ENCODE measurements at regions not wholly inside any gene's neighbourhood (a gene's known extent, or its start where the extent isn't known, plus 50 kb on each side); places are given as distances from the start of the nearest gene placed in this dataset.
"Not testable (repeated sequence)": the region's sequence is repeated elsewhere in the genome, so short reads cannot be mapped to it uniquely, and the experiment has no call there.

GRCh38 chr2:88994856-88995255 is 303.4 kb downstream of the RPIA start:
- H3K27ac Mint-ChIP-seq; POLR2A ChIA-PET; H3K36me3 Mint-ChIP-seq (ENCODE audit: low read depth): not testable (repeated sequence)

GRCh38 chr2:88996588-88996987 is 305.1 kb downstream of the RPIA start:
- H3K4me3 Mint-ChIP-seq; DNase-seq; ATAC-seq; H3K9me3 Mint-ChIP-seq (ENCODE audit: insufficient read depth); POLR2A ChIA-PET; CTCF ChIA-PET; H3K27ac Mint-ChIP-seq; H3K4me1 Mint-ChIP-seq (ENCODE audit: low read depth); H3K36me3 Mint-ChIP-seq (ENCODE audit: low read depth); H3K27me3 Mint-ChIP-seq (ENCODE audit: low read depth): not testable (repeated sequence)

More at GRCh38 chr2:88994856-88995255, 303.4 kb downstream of the RPIA start:
- H3K4me1 Mint-ChIP-seq (ENCODE audit: low read depth); ATAC-seq; CTCF ChIA-PET; H3K4me3 Mint-ChIP-seq; H3K27me3 Mint-ChIP-seq (ENCODE audit: low read depth); DNase-seq; H3K9me3 Mint-ChIP-seq (ENCODE audit: insufficient read depth): not testable (repeated sequence)

DNA sequence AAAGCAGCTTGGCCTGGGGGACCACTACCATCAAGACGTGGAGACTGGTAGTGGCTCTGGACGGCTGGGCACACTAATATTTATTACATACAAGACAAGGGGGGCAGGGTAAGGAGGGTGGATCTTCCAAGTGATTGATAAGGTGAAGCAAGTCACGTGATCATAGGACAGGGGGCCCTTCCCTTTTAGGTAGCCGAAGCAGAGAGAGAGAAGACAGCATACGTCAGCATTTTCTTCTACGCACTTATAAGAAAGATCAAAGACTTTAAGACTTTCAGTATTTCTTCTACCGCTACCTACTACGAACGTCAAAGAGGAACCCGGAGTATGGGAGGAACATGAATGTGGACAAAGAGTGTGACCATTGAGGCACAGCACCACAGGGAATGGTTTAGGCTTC is 307.9 kb downstream of the RPIA start:
- H3K9me3 Mint-ChIP-seq (ENCODE audit: insufficient read depth): no peaks in the 10 kb centered on the region
- DNase-seq: no peak
- no peaks in the 10 kb centered on the region for H3K36me3 Mint-ChIP-seq (ENCODE audit: low read depth)
- peaks cover 3% of the 10 kb centered on the region for H3K27me3 Mint-ChIP-seq (ENCODE audit: low read depth)
- ChIA-PET CTCF (no interaction called here), POLR2A (no interaction called here)
- no peaks in the 10 kb centered on the region for H3K4me1 Mint-ChIP-seq (ENCODE audit: low read depth)
- H3K4me3 Mint-ChIP-seq: no peak overlapping the region
- ATAC-seq: no peak
- H3K27ac Mint-ChIP-seq: no peak overlapping the region

GRCh38 chr2:89000235-89000634 is 308.8 kb downstream of the RPIA start:
- Mint-ChIP-seq H3K4me3 (no peak overlapping the region), H3K27ac (no peak overlapping the region), H3K9me3 (ENCODE audit: insufficient read depth) (no peaks in the 10 kb centered on the region), H3K4me1 (ENCODE audit: low read depth) (no peaks in the 10 kb centered on the region), H3K27me3 (ENCODE audit: low read depth) (peaks cover 1% of the 10 kb centered on the region), H3K36me3 (ENCODE audit: low read depth) (no peaks in the 10 kb centered on the region)
- CTCF ChIA-PET: no interaction called here
- DNase-seq (no peak), ATAC-seq (no peak)
- POLR2A ChIA-PET: no interaction called here

DNA sequence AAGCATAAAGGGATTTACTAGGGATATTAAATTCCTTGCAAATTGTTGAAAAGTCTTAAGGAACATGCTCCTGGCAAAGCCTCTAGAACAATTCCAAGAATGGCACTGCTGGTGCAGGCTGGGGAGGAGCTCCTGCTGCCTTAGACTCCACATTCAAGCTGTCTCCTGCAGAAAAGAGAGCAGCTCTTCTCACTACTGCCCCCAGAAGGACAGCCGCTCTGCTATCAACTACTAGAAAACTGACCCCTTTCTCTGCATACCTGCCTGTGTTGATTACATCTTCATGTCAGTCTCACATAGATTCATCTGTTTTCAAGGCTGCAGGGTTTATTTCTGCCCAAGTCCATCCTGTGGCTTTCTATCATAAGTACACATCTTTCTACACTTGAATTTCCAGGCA is 312.8 kb downstream of the RPIA start:
- H3K27ac Mint-ChIP-seq; H3K9me3 Mint-ChIP-seq (ENCODE audit: insufficient read depth); H3K4me1 Mint-ChIP-seq (ENCODE audit: low read depth); CTCF ChIA-PET; H3K36me3 Mint-ChIP-seq (ENCODE audit: low read depth); POLR2A ChIA-PET; H3K4me3 Mint-ChIP-seq; ATAC-seq; DNase-seq; H3K27me3 Mint-ChIP-seq (ENCODE audit: low read depth): not testable (repeated sequence)

GRCh38 chr2:89020566-89020965 is 329.1 kb downstream of the RPIA start:
- H3K4me1 Mint-ChIP-seq (ENCODE audit: low read depth); H3K4me3 Mint-ChIP-seq; POLR2A ChIA-PET; DNase-seq; H3K9me3 Mint-ChIP-seq (ENCODE audit: insufficient read depth); H3K27me3 Mint-ChIP-seq (ENCODE audit: low read depth); ATAC-seq; H3K27ac Mint-ChIP-seq; H3K36me3 Mint-ChIP-seq (ENCODE audit: low read depth); CTCF ChIA-PET: not testable (repeated sequence)

- H3K27ac Mint-ChIP-seq; H3K4me3 Mint-ChIP-seq; H3K36me3 Mint-ChIP-seq (ENCODE audit: low read depth); POLR2A ChIA-PET; H3K9me3 Mint-ChIP-seq (ENCODE audit: insufficient read depth); ATAC-seq; DNase-seq; H3K27me3 Mint-ChIP-seq (ENCODE audit: low read depth); CTCF ChIA-PET; H3K4me1 Mint-ChIP-seq (ENCODE audit: low read depth): not testable (repeated sequence)
These were observed 334.8 kb downstream of the RPIA start for GRCh38 chr2:89026296-89026695.

DNA sequence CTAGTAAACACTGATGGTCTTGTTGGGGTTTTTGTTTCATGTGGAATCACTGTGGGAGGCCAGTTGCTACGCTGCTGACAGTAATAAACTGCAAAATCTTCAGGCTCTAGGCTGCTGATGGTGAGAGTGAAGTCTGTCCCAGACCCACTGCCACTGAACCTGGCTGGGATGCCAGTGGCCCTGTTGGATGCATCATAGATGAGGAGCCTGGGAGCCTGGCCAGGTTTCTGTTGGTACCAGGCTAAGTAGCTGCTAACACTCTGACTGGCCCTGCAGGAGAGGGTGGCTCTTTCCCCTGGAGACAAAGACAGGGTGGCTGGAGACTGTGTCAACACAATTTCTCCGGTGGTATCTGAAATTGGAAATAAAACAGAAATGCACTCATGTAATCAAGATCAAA is 335.6 kb downstream of the RPIA start:
- H3K9me3 Mint-ChIP-seq (ENCODE audit: insufficient read depth); H3K27me3 Mint-ChIP-seq (ENCODE audit: low read depth); POLR2A ChIA-PET; DNase-seq; H3K4me1 Mint-ChIP-seq (ENCODE audit: low read depth); H3K36me3 Mint-ChIP-seq (ENCODE audit: low read depth); CTCF ChIA-PET; H3K27ac Mint-ChIP-seq; H3K4me3 Mint-ChIP-seq; ATAC-seq: not testable (repeated sequence)

- H3K4me3 Mint-ChIP-seq; DNase-seq; H3K27ac Mint-ChIP-seq; CTCF ChIA-PET; H3K36me3 Mint-ChIP-seq (ENCODE audit: low read depth); H3K27me3 Mint-ChIP-seq (ENCODE audit: low read depth); H3K9me3 Mint-ChIP-seq (ENCODE audit: insufficient read depth); POLR2A ChIA-PET; ATAC-seq; H3K4me1 Mint-ChIP-seq (ENCODE audit: low read depth): not testable (repeated sequence)
These were observed 336.1 kb downstream of the RPIA start for GRCh38 chr2:89027536-89027935.

DNA sequence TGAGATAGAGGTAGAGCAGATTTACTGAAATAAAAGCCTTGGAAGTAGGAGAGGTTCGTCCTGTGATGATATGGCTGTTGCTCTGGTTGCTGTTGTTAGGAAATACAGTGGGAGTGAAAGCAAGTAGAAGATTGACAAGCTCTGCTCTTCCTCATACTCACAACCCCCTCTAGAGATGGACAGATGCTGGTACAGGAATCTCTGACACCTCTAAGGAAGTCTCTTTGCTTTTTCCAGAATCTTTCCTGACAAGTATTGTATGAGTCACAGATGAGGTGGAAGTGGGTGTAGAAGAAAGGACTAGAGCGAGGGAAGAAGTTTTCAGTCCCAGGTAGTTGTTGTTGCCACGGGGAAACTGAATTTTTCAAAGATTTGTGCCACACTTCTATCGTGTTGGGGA is 337.8 kb downstream of the RPIA start:
- H3K27me3 Mint-ChIP-seq (ENCODE audit: low read depth); H3K27ac Mint-ChIP-seq; DNase-seq; H3K36me3 Mint-ChIP-seq (ENCODE audit: low read depth); ATAC-seq; H3K9me3 Mint-ChIP-seq (ENCODE audit: insufficient read depth); POLR2A ChIA-PET; CTCF ChIA-PET; H3K4me1 Mint-ChIP-seq (ENCODE audit: low read depth); H3K4me3 Mint-ChIP-seq: not testable (repeated sequence)

DNA sequence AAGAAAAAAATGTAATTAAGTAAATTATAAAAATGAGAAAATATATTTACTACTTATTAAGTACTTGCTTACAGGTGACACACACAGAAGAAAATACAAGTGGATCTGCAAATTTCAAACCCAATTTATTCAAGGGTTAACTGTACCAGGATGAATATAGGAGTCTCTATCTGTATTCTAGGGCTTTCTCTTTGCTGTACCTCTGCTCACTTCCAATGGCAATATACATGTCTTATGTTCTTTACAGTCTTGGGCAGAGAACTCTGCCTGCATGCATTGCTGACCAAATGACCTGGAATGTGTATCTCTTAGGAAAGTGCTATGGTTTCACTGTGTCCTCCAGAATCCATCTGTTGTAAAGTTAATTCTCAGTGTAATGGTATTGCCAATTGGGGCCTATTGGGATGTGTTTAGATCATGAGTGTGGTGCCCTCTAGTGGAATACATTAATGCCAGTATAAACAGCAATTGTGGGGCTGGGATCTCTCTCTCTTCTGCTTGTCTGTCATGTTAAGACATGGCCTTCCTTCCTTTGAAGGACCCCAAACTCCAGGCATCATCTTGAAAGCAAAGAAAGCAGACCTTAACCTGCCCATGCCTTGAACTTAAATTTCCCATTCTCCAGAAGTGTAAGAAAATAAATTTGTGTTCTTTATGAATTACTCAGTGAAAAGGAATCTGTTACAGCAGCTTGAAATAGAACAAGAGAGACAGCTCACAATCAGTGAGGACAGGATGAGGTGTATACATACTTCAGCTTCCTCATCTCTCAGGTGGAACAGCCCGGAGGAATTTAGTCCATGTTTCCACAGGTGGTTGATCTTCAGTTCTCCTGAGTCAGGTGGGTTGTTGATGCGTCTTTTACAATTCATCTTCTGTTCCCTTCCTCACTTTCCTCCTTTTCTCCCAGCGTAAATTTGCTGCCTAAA is 356.9 kb downstream of the RPIA start:
- DNase-seq: peak; percentile 26
- ATAC-seq: peak; percentile 64
- POLR2A ChIA-PET; H3K9me3 Mint-ChIP-seq (ENCODE audit: insufficient read depth); H3K27ac Mint-ChIP-seq; H3K4me3 Mint-ChIP-seq; CTCF ChIA-PET; H3K36me3 Mint-ChIP-seq (ENCODE audit: low read depth); H3K27me3 Mint-ChIP-seq (ENCODE audit: low read depth); H3K4me1 Mint-ChIP-seq (ENCODE audit: low read depth): not testable (repeated sequence)

DNA sequence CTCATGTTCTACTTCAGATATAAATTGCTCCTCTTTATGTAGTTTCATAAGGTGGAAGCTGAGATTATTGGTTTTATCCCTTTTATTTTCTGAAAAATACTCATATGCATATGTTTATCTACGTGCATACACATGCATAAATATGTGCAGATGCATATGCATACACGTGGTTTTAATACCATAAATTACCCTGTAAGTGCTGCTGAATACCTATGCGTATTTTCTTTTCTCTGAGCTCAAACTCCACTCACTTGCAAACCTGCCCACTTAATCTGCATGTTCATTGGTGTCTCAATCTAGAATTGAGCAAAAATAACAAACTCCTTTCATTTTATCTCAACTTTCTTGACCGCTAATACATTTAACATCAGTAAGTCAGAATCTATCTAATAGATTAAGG is 367.1 kb downstream of the RPIA start:
- H3K27me3 Mint-ChIP-seq (ENCODE audit: low read depth); ATAC-seq; H3K36me3 Mint-ChIP-seq (ENCODE audit: low read depth); H3K4me3 Mint-ChIP-seq; H3K4me1 Mint-ChIP-seq (ENCODE audit: low read depth); H3K9me3 Mint-ChIP-seq (ENCODE audit: insufficient read depth); POLR2A ChIA-PET; H3K27ac Mint-ChIP-seq; DNase-seq; CTCF ChIA-PET: not testable (repeated sequence)

DNA sequence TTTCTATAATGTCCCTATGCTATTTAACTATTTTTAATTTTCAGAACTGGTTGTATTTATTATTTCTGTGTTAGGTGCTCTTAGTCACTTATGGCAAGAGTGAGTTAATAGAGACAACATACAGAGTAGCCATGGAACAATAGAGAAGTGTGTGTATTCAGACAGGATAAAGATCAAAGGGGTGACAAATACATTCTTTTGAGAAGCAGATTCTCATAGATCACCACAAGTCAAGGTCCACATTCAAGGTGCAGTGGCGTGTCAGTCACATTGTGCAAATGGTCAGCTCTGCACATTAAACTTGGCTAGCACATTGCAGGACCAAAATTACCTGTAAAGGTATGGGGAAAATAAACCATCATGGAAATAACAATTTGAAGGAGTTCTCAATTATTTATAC is 369.7 kb downstream of the RPIA start:
- H3K36me3 Mint-ChIP-seq (ENCODE audit: low read depth); POLR2A ChIA-PET; H3K9me3 Mint-ChIP-seq (ENCODE audit: insufficient read depth); H3K4me1 Mint-ChIP-seq (ENCODE audit: low read depth); ATAC-seq; CTCF ChIA-PET; DNase-seq; H3K4me3 Mint-ChIP-seq; H3K27me3 Mint-ChIP-seq (ENCODE audit: low read depth); H3K27ac Mint-ChIP-seq: not testable (repeated sequence)
